HL-60 (cell line): ENCODE measurements at regions not wholly inside any gene's neighbourhood (a gene's known extent, or its start where the extent isn't known, plus 50 kb on each side); places are given as distances from the start of the nearest gene placed in this dataset.

Experiments used
- DNase-seq, 2 experiments: peaks; one replicate each; pipeline ENCODE4 v3.0.0-alpha.2; 2010 to 2020; ENCODE audit warnings: low read depth in 1 of 2, low spot score in 1 of 2
- H3K27ac ChIP-seq: fragments of 250-450 bp; sonication (Bioruptor Pico); replicated peaks from 2 replicates; pipeline ENCODE4 v1.5.1; 2020; ENCODE audit warnings: mild to moderate bottlenecking, moderate library complexity
- H3K27me3 ChIP-seq: fragments of 250-450 bp; sonication (Bioruptor Pico); 2 replicates; pipeline ENCODE4 v1.5.1; 2021; ENCODE audit warnings: mild to moderate bottlenecking, moderate library complexity; ENCODE audit not compliant: insufficient read depth, poor library complexity, severe bottlenecking
- H3K4me3 ChIP-seq: replicated peaks from 2 replicates; pipeline ENCODE4 v1.5.1; 2011; ENCODE audit warnings: mild to moderate bottlenecking, control low read depth, low read length; ENCODE audit not compliant: insufficient read depth
- CTCF ChIP-seq: IDR thresholded peaks from one replicate; pipeline ENCODE4 v1.5.1; 2011; ENCODE audit warnings: low read length, control low read depth, inconsistent platforms; ENCODE audit not compliant: insufficient read depth
- GABPA ChIP-seq: IDR thresholded peaks from 2 replicates; pipeline ENCODE4 v1.6.1; 2012; ENCODE audit warnings: low read depth
- POLR2AphosphoS5 ChIP-seq: IDR thresholded peaks from 2 replicates; pipeline ENCODE4 v1.6.1; 2012; ENCODE audit warnings: low read depth
- REST ChIP-seq: IDR thresholded peaks from 2 replicates; pipeline ENCODE4 v1.6.1; 2012; ENCODE audit warnings: low read depth; ENCODE audit not compliant: insufficient replicate concordance
- SPI1 ChIP-seq: IDR thresholded peaks from 2 replicates; pipeline ENCODE4 v1.6.1; 2012; ENCODE audit warnings: low read depth, mild to moderate bottlenecking, borderline replicate concordance

DNA sequence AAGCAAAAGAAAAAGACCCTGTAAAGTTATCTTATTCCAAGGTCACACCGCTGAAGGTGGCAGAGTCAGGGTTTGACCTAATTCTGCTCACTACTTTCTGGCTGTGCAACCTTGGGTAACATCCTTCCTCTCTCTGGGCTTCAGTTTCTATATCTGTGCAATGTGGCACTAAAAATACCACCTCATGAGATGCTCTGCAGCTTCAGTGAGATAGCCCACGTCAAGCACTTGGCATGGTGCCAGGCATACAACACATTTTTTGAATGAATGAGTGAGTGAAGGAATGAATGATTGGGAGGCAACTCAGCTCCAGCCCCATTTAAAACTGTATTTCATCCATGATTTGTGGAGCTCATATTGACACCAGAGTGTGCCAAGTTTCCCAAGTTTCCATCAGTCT lies 62.3 kb downstream of the FOXI1 start:
- no peak for DNase-seq
- Histone ChIP-seq H3K27ac (no peak overlapping the region), H3K27me3 (peaks cover 3% of the 10 kb centered on the region), H3K4me3 (no peak overlapping the region)
- TF ChIP-seq CTCF = no peak
- TF ChIP-seq POLR2AphosphoS5 = no peak
- TF ChIP-seq REST = no peak
- TF ChIP-seq GABPA = no peak
- TF ChIP-seq SPI1 = no peak

DNA sequence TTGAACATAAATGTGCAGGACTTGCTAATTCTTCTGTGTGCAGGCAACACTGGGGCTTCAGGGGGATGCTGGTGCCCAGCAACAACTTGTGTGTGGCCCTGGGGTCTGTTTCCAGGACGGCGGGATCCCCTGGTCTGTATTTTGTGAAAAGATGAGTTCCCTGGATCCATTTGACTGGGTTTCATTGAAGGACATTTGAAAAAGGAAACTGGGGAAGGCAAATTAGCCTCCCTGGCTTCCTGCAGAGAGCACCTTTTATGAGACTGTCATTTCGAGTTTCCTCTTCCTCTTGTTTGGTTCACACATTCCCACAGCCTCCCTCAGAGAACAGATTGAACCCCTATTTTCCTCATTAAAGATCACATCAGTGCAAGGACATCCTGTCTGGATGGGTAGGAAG lies 63.1 kb downstream of the FOXI1 start:
- TF ChIP-seq POLR2AphosphoS5 = no peak
- TF ChIP-seq SPI1 = no peak
- no peak for TF ChIP-seq REST
- TF ChIP-seq CTCF = no peak
- TF ChIP-seq GABPA = no peak
- H3K4me3 ChIP-seq = no peak overlapping the region
- peaks cover 3% of the 10 kb centered on the region for H3K27me3 ChIP-seq
- no peak overlapping the region for H3K27ac ChIP-seq
- no peak for DNase-seq

DNA sequence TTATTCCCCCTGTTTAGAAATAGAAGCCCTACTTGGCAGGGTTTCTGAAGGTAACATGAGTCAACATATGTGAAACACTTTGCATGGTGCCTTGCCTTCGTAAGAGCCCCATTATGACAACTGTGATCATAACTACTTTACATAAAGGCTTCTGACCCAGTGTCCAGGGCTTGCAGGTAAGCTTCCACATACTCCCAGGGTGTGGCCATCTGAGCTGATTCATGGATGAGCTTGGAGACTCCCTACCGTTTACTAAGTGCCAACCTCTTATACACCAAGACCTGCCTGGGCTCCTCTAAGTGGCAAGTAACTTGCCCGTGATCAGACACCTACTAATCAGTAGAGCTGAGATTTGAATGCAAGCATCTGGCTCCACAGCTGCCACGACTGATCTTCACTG lies 62.8 kb upstream of the C5orf58 start:
- Histone ChIP-seq H3K4me3 (no peak overlapping the region), H3K27ac (no peak overlapping the region), H3K27me3 (peaks cover 3% of the 10 kb centered on the region)
- TF ChIP-seq SPI1 = no peak
- no peak for TF ChIP-seq REST
- no peak for TF ChIP-seq POLR2AphosphoS5
- no peak for TF ChIP-seq CTCF
- no peak for TF ChIP-seq GABPA
- no peak for DNase-seq
